A673 (cell line): ENCODE measurements at regions not wholly inside any gene's neighbourhood (a gene's known extent, or its start where the extent isn't known, plus 50 kb on each side); places are given as distances from the start of the nearest gene placed in this dataset.

Experiments
- BruUV-seq: library from RNA; stranded (reverse); fragments of 400-500 nt; replicated peaks from 2 replicates; lab custom pipeline; 2021; lab: Mats Ljungman, UMichigan
- CTCF ChIA-PET: fragments of 300-600 bp; sonication (Branson Sonifier 250); formaldehyde crosslinking; loops from one replicate; lab custom pipeline; 2022; ENCODE audit warnings: antibody characterized with exemption; lab: Charles Lee
- POLR2A ChIA-PET: fragments of 300-600 bp; sonication (Branson Sonifier 250); formaldehyde crosslinking; loops from one replicate; lab custom pipeline; 2022; ENCODE audit warnings: antibody characterized with exemption; ENCODE audit not compliant: low non-redundant PET; lab: Charles Lee
- DNase-seq: peaks from one replicate; pipeline ENCODE4 v3.0.0-alpha.2; 2015; ENCODE audit warnings: low spot score
- H3K27ac ChIP-seq: fragments of 200-600 bp; sonication (generic); 2 replicates; pipeline ENCODE4 v1.5.1; 2016; ENCODE audit warnings: mixed run types, low read depth, mild to moderate bottlenecking, mixed read lengths, antibody characterized with exemption, low read length; ENCODE audit not compliant: poor library complexity, severe bottlenecking
- H3K27me3 ChIP-seq: fragments of 200-600 bp; sonication (generic); replicated peaks from 2 replicates; pipeline ENCODE4 v1.6.1; 2017; ENCODE audit warnings: mixed run types, low read depth, mild to moderate bottlenecking, mixed read lengths, antibody characterized with exemption, low read length; ENCODE audit not compliant: insufficient read depth, poor library complexity
- H3K36me3 ChIP-seq: fragments of 200-600 bp; sonication (generic); 2 replicates; pipeline ENCODE4 v1.6.1; 2016; ENCODE audit warnings: mixed run types, mild to moderate bottlenecking, mixed read lengths, antibody characterized with exemption, low read length; ENCODE audit not compliant: insufficient read depth, poor library complexity, severe bottlenecking
- H3K4me1 ChIP-seq: fragments of 200-600 bp; sonication (generic); 2 replicates; pipeline ENCODE4 v1.6.1; 2017; ENCODE audit warnings: mixed run types, mild to moderate bottlenecking, mixed read lengths, antibody characterized with exemption, low read length; ENCODE audit not compliant: insufficient read depth, poor library complexity, severe bottlenecking
- H3K4me3 ChIP-seq: fragments of 200-600 bp; sonication (generic); 2 replicates; pipeline ENCODE4 v1.5.1; 2016; ENCODE audit warnings: low read depth, mixed run types, mild to moderate bottlenecking, mixed read lengths, low read length; ENCODE audit not compliant: poor library complexity, severe bottlenecking
- H3K9me3 ChIP-seq: fragments of 200-600 bp; sonication (generic); 2 replicates; pipeline ENCODE4 v1.6.1; 2016; ENCODE audit warnings: mixed run types, low read depth, mild to moderate bottlenecking, mixed read lengths, antibody characterized with exemption, low read length; ENCODE audit not compliant: poor library complexity, severe bottlenecking
- EZH2 ChIP-seq: fragments of 200-600 bp; sonication (generic); IDR thresholded peaks from 2 replicates; pipeline ENCODE4 v1.6.1; 2017; ENCODE audit warnings: borderline replicate concordance, low read depth, mild to moderate bottlenecking, mixed read lengths, antibody characterized with exemption, low read length; ENCODE audit not compliant: poor library complexity, severe bottlenecking
- intact Hi-C: fragments of 100-400 bp; cut with micrococcal nuclease; formaldehyde crosslinking; loops from one replicate; pipeline ENCODE4 v1.10.0; 2022; ENCODE audit not compliant: unreplicated experiment
- TF ChIP-seq, protein P1 (sequence below): fragments of 300-800, 200-600 bp; sonication (generic); conservative IDR thresholded peaks from 2 replicates; pipeline ENCODE4 v1.5.1; 2017; ENCODE audit warnings: low read depth, mild to moderate bottlenecking, antibody characterized with exemption, low read length, moderate library complexity, mixed read lengths

GRCh38 chr13:65090186-65090585 is 2139.9 kb downstream of the PCDH9 start:
- ChIA-PET POLR2A (no interaction called here), CTCF (no interaction called here)
- Histone ChIP-seq H3K4me1 (no peaks in the 10 kb centered on the region), H3K27me3 (no peaks in the 10 kb centered on the region), H3K36me3 (no peaks in the 10 kb centered on the region), H3K9me3 (no peaks in the 10 kb centered on the region), H3K4me3 (no peak overlapping the region), H3K27ac (no peak overlapping the region)
- intact Hi-C loops: no loop called here
- DNase-seq: no peak
- no TSS peak for BruUV-seq
- TF ChIP-seq, protein P1, sequence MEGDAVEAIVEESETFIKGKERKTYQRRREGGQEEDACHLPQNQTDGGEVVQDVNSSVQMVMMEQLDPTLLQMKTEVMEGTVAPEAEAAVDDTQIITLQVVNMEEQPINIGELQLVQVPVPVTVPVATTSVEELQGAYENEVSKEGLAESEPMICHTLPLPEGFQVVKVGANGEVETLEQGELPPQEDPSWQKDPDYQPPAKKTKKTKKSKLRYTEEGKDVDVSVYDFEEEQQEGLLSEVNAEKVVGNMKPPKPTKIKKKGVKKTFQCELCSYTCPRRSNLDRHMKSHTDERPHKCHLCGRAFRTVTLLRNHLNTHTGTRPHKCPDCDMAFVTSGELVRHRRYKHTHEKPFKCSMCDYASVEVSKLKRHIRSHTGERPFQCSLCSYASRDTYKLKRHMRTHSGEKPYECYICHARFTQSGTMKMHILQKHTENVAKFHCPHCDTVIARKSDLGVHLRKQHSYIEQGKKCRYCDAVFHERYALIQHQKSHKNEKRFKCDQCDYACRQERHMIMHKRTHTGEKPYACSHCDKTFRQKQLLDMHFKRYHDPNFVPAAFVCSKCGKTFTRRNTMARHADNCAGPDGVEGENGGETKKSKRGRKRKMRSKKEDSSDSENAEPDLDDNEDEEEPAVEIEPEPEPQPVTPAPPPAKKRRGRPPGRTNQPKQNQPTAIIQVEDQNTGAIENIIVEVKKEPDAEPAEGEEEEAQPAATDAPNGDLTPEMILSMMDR: no peak
- no peak for TF ChIP-seq EZH2

GRCh38 chr13:65088906-65089305 is 2141.2 kb downstream of the PCDH9 start:
- Histone ChIP-seq H3K4me3 (no peak overlapping the region), H3K4me1 (no peaks in the 10 kb centered on the region), H3K36me3 (no peaks in the 10 kb centered on the region), H3K9me3 (no peaks in the 10 kb centered on the region), H3K27ac (no peak overlapping the region), H3K27me3 (no peaks in the 10 kb centered on the region)
- intact Hi-C loops: no loop called here
- CTCF ChIA-PET: no interaction called here
- no peak for DNase-seq
- TF ChIP-seq EZH2: no peak
- TF ChIP-seq, protein P1: no peak
- POLR2A ChIA-PET: no interaction called here
- no TSS peak for BruUV-seq

DNA sequence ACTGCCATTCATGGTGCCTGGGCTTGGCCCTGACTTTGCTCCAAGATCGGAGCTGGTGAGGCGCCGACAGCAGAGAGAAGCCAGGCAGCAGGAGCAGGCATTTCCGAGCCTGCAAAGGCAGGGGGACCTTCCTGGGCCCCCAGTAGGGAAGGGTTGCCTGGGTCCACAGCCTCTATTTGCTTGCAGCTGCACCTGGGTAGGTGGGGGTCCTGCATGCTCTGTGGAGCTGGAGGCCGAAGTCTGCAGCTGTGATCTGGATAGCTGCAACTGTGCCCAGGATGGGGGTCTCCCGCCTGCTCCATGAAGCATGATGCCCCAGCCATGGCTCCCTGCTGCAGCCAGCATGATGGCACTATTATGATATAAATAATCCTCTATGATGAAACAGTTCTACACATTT is 2144.2 kb downstream of the PCDH9 start:
- Histone ChIP-seq H3K36me3 (no peaks in the 10 kb centered on the region), H3K27ac (no peak overlapping the region), H3K4me3 (no peak overlapping the region), H3K27me3 (no peaks in the 10 kb centered on the region), H3K9me3 (no peaks in the 10 kb centered on the region), H3K4me1 (no peaks in the 10 kb centered on the region)
- CTCF ChIA-PET: no interaction called here
- DNase-seq: no peak
- intact Hi-C loops: no loop called here
- BruUV-seq: no TSS peak
- no peak for TF ChIP-seq EZH2
- TF ChIP-seq, protein P1: no peak
- POLR2A ChIA-PET: no interaction called here
